Kidney (tissue), 13 donors: ENCODE measurements at regions not wholly inside any gene's neighbourhood (a gene's known extent, or its start where the extent isn't known, plus 50 kb on each side); places are given as distances from the start of the nearest gene placed in this dataset.

Source experiments
- DNase-seq, 5 donors: peaks; one replicate each; pipeline ENCODE4 v3.0.0-alpha.2; 2013 to 2020
- FAIRE-seq: peaks from 2 replicates; lab custom pipeline; 2012; peaks lifted over from hg19 to GRCh38; lab: Jason Lieb, UNC
- H3K27ac ChIP-seq, 2 donors: one replicate each; pipeline ENCODE4 v1.7.0; 2013; ENCODE audit warnings: low read depth in 2 of 2, low read length in 2 of 2, inconsistent platforms in 1 of 2
- H3K27me3 ChIP-seq: one replicate; pipeline ENCODE4 v1.7.1; 2013; ENCODE audit warnings: low read length, inconsistent platforms; ENCODE audit not compliant: control insufficient read depth, insufficient read depth
- H3K36me3 ChIP-seq, 3 donors: one replicate each; pipeline versions ENCODE4 v1.7.0 to v1.7.1; 2013; ENCODE audit warnings: low read length in 3 of 3, control low read depth in 1 of 3, inconsistent platforms in 1 of 3; ENCODE audit not compliant: insufficient read depth in 3 of 3, control insufficient read depth in 2 of 3
- H3K4me1 ChIP-seq, 3 donors: one replicate each; pipeline versions ENCODE4 v1.7.0 to v1.7.1; 2013; ENCODE audit warnings: low read length in 3 of 3, inconsistent platforms in 1 of 3, low read depth in 1 of 3; ENCODE audit not compliant: control insufficient read depth in 2 of 3, insufficient read depth in 2 of 3
- H3K4me3 ChIP-seq, 3 donors: one replicate each; pipeline versions ENCODE4 v1.7.0 to v1.8.1; 2013; ENCODE audit warnings: low read length in 3 of 3, control low read depth in 1 of 3, inconsistent platforms in 1 of 3
- H3K9ac ChIP-seq, 3 donors: one replicate each; pipeline versions ENCODE4 v1.7.0 to v1.7.1; 2013; ENCODE audit warnings: low read length in 3 of 3, control low read depth in 1 of 3, inconsistent platforms in 1 of 3
- H3K9me3 ChIP-seq, 3 donors: one replicate each; pipeline versions ENCODE4 v1.7.0 to v1.7.1; 2013; ENCODE audit warnings: low read length in 3 of 3, control low read depth in 1 of 3, inconsistent platforms in 1 of 3; ENCODE audit not compliant: control insufficient read depth in 2 of 3, insufficient read depth in 1 of 3
- CTCF ChIP-seq: IDR thresholded peaks from 3 replicates; pipeline ENCODE4 v1.5.1; 2012; ENCODE audit warnings: mild to moderate bottlenecking, moderate library complexity, borderline replicate concordance; ENCODE audit not compliant: insufficient read depth; ENCODE audit errors: extremely low read depth
- intact Hi-C: fragments of 100-400 bp; cut with DNase I; formaldehyde crosslinking; loops from one replicate; pipeline ENCODE4 v1.11.1; 2022
- donor health status: control.
- donor health status: control.
- donor health status: control.
- donor health status: control.
- donor health status: control.
- donor health status: DM: yes; HTN: yes; CAD: no.
- donor health status: Normal renal cell carcinoma (clear cell type).

- FAIRE-seq (no peak), DNase-seq (no peak)
- Histone ChIP-seq H3K4me3 (no peak overlapping the region), H3K36me3 (no peaks in the 10 kb centered on the region), H3K27me3 (no peaks in the 10 kb centered on the region), H3K27ac (no peak overlapping the region), H3K4me1 (no peaks in the 10 kb centered on the region), H3K9ac (no peak overlapping the region), H3K9me3 (no peaks in the 10 kb centered on the region)
- no peak for TF ChIP-seq CTCF
- intact Hi-C loops = no loop called here
Observed at GRCh38 chr13:73898899-73899298, 235.3 kb downstream of the KLF12 start.

GRCh38 chr13:73898276-73898675 lies 235.9 kb downstream of the KLF12 start:
- no peak for TF ChIP-seq CTCF
- Histone ChIP-seq H3K27me3 (no peaks in the 10 kb centered on the region), H3K9ac (no peak overlapping the region), H3K4me3 (no peak overlapping the region), H3K9me3 (no peaks in the 10 kb centered on the region), H3K4me1 (no peaks in the 10 kb centered on the region), H3K36me3 (no peaks in the 10 kb centered on the region), H3K27ac (no peak overlapping the region)
- intact Hi-C loops = no loop called here
- DNase-seq (no peak), FAIRE-seq (no peak)

GRCh38 chr13:73894995-73895571 lies 239.1 kb downstream of the KLF12 start:
- no peak for TF ChIP-seq CTCF
- Histone ChIP-seq H3K4me3 (no peak overlapping the region), H3K4me1 (peaks cover 0 to 4% (median 0%) of the 10 kb centered on the region in 3 donors), H3K9ac (no peak overlapping the region), H3K27ac (no peak overlapping the region), H3K9me3 (no peaks in the 10 kb centered on the region), H3K27me3 (no peaks in the 10 kb centered on the region), H3K36me3 (no peaks in the 10 kb centered on the region)
- intact Hi-C loops = no loop called here
- DNase-seq = no peak
- no peak for FAIRE-seq

- Histone ChIP-seq H3K27me3 (no peaks in the 10 kb centered on the region), H3K27ac (no peak overlapping the region), H3K9ac (no peak overlapping the region), H3K36me3 (no peaks in the 10 kb centered on the region), H3K4me1 (peaks cover 0 to 4% (median 0%) of the 10 kb centered on the region in 3 donors), H3K9me3 (no peaks in the 10 kb centered on the region), H3K4me3 (no peak overlapping the region)
- intact Hi-C loops = no loop called here
- FAIRE-seq (no peak), DNase-seq (no peak)
- no peak for TF ChIP-seq CTCF
Observed at GRCh38 chr13:73893833-73894232, 240.4 kb downstream of the KLF12 start.
